GM12878 (cell line): ENCODE measurements at regions not wholly inside any gene's neighbourhood (a gene's known extent, or its start where the extent isn't known, plus 50 kb on each side); places are given as distances from the start of the nearest gene placed in this dataset.

Experiments used
- ATF7 ChIP-seq: fragments of 450-650 bp; IDR thresholded peaks from 2 replicates; pipeline ENCODE4 v1.6.1; 2016; ENCODE audit warnings: low read depth, mild to moderate bottlenecking
- BMI1 ChIP-seq: fragments of 450-650 bp; IDR thresholded peaks from 2 replicates; pipeline ENCODE4 v1.6.1; 2016; ENCODE audit warnings: mild to moderate bottlenecking, moderate library complexity, borderline replicate concordance
- BRCA1 ChIP-seq: IDR thresholded peaks from 2 replicates; pipeline ENCODE4 v1.6.1; 2011; ENCODE audit warnings: low read depth, low read length, improper control_type of control experiment
- CBX5 ChIP-seq: sonication (generic); IDR thresholded peaks from 2 replicates; pipeline ENCODE4 v1.6.1; 2016; ENCODE audit warnings: low read depth, moderate library complexity, mild to moderate bottlenecking, inconsistent platforms
- CHD4 ChIP-seq: fragments of 200-600 bp; sonication (generic); IDR thresholded peaks from 2 replicates; pipeline ENCODE4 v1.6.1; 2016; ENCODE audit warnings: mild to moderate bottlenecking
- EZH2 ChIP-seq: IDR thresholded peaks from 2 replicates; pipeline ENCODE4 v1.6.1; 2012; ENCODE audit warnings: low read depth, mild to moderate bottlenecking, control low read depth, inconsistent platforms, low read length, borderline replicate concordance; ENCODE audit not compliant: control insufficient read depth
- IKZF2 ChIP-seq, 2 experiments: fragments of 450-650 bp; IDR thresholded peaks; 2 replicates each; pipeline ENCODE4 v1.6.1; 2017; ENCODE audit warnings: mild to moderate bottlenecking in 2 of 2, moderate library complexity in 2 of 2
- JUNB ChIP-seq: IDR thresholded peaks from 2 replicates; pipeline ENCODE4 v1.6.1; 2016; ENCODE audit warnings: antibody characterized with exemption, mild to moderate bottlenecking
- MTA3 ChIP-seq: IDR thresholded peaks from 2 replicates; pipeline ENCODE4 v1.6.1; 2012; ENCODE audit warnings: low read length, inconsistent platforms, borderline replicate concordance
- MYC ChIP-seq: IDR thresholded peaks from 2 replicates; pipeline ENCODE4 v1.6.1; 2011; ENCODE audit warnings: mild to moderate bottlenecking, low read length, moderate library complexity, inconsistent platforms; ENCODE audit not compliant: insufficient read depth, insufficient replicate concordance, insufficient read length, severe bottlenecking
- PAX8 ChIP-seq: fragments of 450-650 bp; IDR thresholded peaks from 2 replicates; pipeline ENCODE4 v1.6.1; 2017; ENCODE audit warnings: mild to moderate bottlenecking, moderate library complexity
- RB1 ChIP-seq: fragments of 450-650 bp; formaldehyde crosslinking; IDR thresholded peaks from 2 replicates; pipeline ENCODE4 v1.6.1; 2017; ENCODE audit warnings: mild to moderate bottlenecking, borderline replicate concordance
- SMARCA5 ChIP-seq: fragments of 450-650 bp; IDR thresholded peaks from 2 replicates; pipeline ENCODE4 v1.6.1; 2017; ENCODE audit warnings: mild to moderate bottlenecking
- SP1 ChIP-seq: IDR thresholded peaks from one replicate; pipeline ENCODE4 v1.6.1; 2011; ENCODE audit warnings: low read depth, low read length
- SREBF1 ChIP-seq: IDR thresholded peaks from 2 replicates; pipeline ENCODE4 v1.6.1; 2012; ENCODE audit warnings: mild to moderate bottlenecking, low read length
- SRF ChIP-seq, 2 experiments: IDR thresholded peaks; 2 replicates each; pipeline ENCODE4 v1.6.1; 2011; ENCODE audit warnings: low read depth in 2 of 2, low read length in 2 of 2, mild to moderate bottlenecking in 1 of 2, moderate library complexity in 1 of 2
- STAT1 ChIP-seq: fragments of 450-650 bp; conservative IDR thresholded peaks from 2 replicates; pipeline ENCODE4 v1.6.1; 2014; ENCODE audit warnings: antibody characterized with exemption, mild to moderate bottlenecking
- ZNF207 ChIP-seq: fragments of 450-650 bp; IDR thresholded peaks from 2 replicates; pipeline ENCODE4 v1.6.1; 2014; ENCODE audit warnings: antibody characterized with exemption, mild to moderate bottlenecking, borderline replicate concordance
- ZZZ3 ChIP-seq: IDR thresholded peaks from 2 replicates; pipeline ENCODE4 v1.6.1; 2011; ENCODE audit warnings: low read depth; ENCODE audit not compliant: control insufficient read depth, insufficient read length
- TF ChIP-seq, protein P1 (sequence below): fragments of 450-650 bp; IDR thresholded peaks from 2 replicates; pipeline ENCODE4 v1.6.1; 2017; ENCODE audit warnings: mild to moderate bottlenecking, moderate library complexity
- TF ChIP-seq, protein P2 (sequence below): IDR thresholded peaks from 2 replicates; pipeline ENCODE4 v1.6.1; 2012; ENCODE audit warnings: low read depth, low read length, improper control_type of control experiment
- TF ChIP-seq, protein P3 (sequence below): fragments of 450-650 bp; IDR thresholded peaks from 2 replicates; pipeline ENCODE4 v1.6.1; 2017; ENCODE audit warnings: mild to moderate bottlenecking, low read depth, inconsistent platforms; ENCODE audit not compliant: poor library complexity, severe bottlenecking
- TF ChIP-seq, protein P4 (sequence below): fragments of 450-650 bp; IDR thresholded peaks from 2 replicates; pipeline ENCODE4 v1.6.1; 2017; ENCODE audit warnings: low read depth, mild to moderate bottlenecking, moderate library complexity

- TF ChIP-seq, protein P1, sequence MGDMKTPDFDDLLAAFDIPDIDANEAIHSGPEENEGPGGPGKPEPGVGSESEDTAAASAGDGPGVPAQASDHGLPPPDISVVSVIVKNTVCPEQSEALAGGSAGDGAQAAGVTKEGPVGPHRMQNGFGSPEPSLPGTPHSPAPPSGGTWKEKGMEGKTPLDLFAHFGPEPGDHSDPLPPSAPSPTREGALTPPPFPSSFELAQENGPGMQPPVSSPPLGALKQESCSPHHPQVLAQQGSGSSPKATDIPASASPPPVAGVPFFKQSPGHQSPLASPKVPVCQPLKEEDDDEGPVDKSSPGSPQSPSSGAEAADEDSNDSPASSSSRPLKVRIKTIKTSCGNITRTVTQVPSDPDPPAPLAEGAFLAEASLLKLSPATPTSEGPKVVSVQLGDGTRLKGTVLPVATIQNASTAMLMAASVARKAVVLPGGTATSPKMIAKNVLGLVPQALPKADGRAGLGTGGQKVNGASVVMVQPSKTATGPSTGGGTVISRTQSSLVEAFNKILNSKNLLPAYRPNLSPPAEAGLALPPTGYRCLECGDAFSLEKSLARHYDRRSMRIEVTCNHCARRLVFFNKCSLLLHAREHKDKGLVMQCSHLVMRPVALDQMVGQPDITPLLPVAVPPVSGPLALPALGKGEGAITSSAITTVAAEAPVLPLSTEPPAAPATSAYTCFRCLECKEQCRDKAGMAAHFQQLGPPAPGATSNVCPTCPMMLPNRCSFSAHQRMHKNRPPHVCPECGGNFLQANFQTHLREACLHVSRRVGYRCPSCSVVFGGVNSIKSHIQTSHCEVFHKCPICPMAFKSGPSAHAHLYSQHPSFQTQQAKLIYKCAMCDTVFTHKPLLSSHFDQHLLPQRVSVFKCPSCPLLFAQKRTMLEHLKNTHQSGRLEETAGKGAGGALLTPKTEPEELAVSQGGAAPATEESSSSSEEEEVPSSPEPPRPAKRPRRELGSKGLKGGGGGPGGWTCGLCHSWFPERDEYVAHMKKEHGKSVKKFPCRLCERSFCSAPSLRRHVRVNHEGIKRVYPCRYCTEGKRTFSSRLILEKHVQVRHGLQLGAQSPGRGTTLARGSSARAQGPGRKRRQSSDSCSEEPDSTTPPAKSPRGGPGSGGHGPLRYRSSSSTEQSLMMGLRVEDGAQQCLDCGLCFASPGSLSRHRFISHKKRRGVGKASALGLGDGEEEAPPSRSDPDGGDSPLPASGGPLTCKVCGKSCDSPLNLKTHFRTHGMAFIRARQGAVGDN = no peak
- no peak for TF ChIP-seq ZZZ3
- TF ChIP-seq, protein P2, sequence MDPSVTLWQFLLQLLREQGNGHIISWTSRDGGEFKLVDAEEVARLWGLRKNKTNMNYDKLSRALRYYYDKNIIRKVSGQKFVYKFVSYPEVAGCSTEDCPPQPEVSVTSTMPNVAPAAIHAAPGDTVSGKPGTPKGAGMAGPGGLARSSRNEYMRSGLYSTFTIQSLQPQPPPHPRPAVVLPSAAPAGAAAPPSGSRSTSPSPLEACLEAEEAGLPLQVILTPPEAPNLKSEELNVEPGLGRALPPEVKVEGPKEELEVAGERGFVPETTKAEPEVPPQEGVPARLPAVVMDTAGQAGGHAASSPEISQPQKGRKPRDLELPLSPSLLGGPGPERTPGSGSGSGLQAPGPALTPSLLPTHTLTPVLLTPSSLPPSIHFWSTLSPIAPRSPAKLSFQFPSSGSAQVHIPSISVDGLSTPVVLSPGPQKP = no peak
- TF ChIP-seq PAX8 = no peak
- peak; percentile 52; the same call in 1 of the 2 replicates for TF ChIP-seq MTA3
- no peak for TF ChIP-seq SP1
- no peak for TF ChIP-seq ZNF207
- TF ChIP-seq CBX5 = 0 out of 2 replicates have a peak, but pooled peaks have one; percentile 60
- TF ChIP-seq JUNB = 0 out of 2 replicates have a peak, but pooled peaks have one; percentile 12
- TF ChIP-seq EZH2 = no peak
- TF ChIP-seq MYC = no peak
- no peak for TF ChIP-seq CHD4
- no peak for TF ChIP-seq BMI1
- TF ChIP-seq ATF7 = peak; percentile 47
- TF ChIP-seq IKZF2 (IDR thresholded peaks at IDR 0.05) = peak; percentile 50 to 78
- TF ChIP-seq SREBF1 = no peak
- TF ChIP-seq RB1 = no peak
- TF ChIP-seq, protein P3, sequence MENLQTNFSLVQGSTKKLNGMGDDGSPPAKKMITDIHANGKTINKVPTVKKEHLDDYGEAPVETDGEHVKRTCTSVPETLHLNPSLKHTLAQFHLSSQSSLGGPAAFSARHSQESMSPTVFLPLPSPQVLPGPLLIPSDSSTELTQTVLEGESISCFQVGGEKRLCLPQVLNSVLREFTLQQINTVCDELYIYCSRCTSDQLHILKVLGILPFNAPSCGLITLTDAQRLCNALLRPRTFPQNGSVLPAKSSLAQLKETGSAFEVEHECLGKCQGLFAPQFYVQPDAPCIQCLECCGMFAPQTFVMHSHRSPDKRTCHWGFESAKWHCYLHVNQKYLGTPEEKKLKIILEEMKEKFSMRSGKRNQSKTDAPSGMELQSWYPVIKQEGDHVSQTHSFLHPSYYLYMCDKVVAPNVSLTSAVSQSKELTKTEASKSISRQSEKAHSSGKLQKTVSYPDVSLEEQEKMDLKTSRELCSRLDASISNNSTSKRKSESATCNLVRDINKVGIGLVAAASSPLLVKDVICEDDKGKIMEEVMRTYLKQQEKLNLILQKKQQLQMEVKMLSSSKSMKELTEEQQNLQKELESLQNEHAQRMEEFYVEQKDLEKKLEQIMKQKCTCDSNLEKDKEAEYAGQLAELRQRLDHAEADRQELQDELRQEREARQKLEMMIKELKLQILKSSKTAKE = peak; percentile 82
- no peak for TF ChIP-seq BRCA1
- TF ChIP-seq SRF (IDR thresholded peaks at IDR 0.05; ENCODE audit: low read depth in 2 of 2, low read length in 2 of 2) = no peak
- 0 out of 2 replicates have a peak, but pooled peaks have one; percentile 32 for TF ChIP-seq SMARCA5
- TF ChIP-seq STAT1 = no peak
- TF ChIP-seq, protein P4, sequence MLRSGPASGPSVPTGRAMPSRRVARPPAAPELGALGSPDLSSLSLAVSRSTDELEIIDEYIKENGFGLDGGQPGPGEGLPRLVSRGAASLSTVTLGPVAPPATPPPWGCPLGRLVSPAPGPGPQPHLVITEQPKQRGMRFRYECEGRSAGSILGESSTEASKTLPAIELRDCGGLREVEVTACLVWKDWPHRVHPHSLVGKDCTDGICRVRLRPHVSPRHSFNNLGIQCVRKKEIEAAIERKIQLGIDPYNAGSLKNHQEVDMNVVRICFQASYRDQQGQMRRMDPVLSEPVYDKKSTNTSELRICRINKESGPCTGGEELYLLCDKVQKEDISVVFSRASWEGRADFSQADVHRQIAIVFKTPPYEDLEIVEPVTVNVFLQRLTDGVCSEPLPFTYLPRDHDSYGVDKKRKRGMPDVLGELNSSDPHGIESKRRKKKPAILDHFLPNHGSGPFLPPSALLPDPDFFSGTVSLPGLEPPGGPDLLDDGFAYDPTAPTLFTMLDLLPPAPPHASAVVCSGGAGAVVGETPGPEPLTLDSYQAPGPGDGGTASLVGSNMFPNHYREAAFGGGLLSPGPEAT = peak; percentile 37; the same call in 1 of the 2 replicates
Observed at GRCh38 chr4:78661921-78662521, 110.5 kb downstream of the ANXA3 start (continued).
